Naive B cell (primary cell): ENCODE measurements at regions not wholly inside any gene's neighbourhood (a gene's known extent, or its start where the extent isn't known, plus 50 kb on each side); places are given as distances from the start of the nearest gene placed in this dataset.

Source experiments
- ATAC-seq, 2 donors: fragments of 150-1000 bp; cut with Tn5 transposase; 2 replicates each; pipeline ENCODE4 v1.10.0; 2021; ENCODE audit warnings: low read depth in 2 of 2, mild to moderate bottlenecking in 2 of 2, moderate library complexity in 2 of 2
- DNase-seq: peaks from one replicate; pipeline ENCODE4 v3.0.0; 2022
- H3K27ac Mint-ChIP-seq, 6 donors: one replicate each; pipeline ENCODE4 v1.8.0; 2020 to 2022; ENCODE audit warnings: mild to moderate bottlenecking in 6 of 6, mixed read lengths in 6 of 6, moderate library complexity in 5 of 6, inconsistent platforms in 2 of 6
- H3K27me3 Mint-ChIP-seq, 3 donors: one replicate each; pipeline ENCODE4 v1.8.0; 2021 to 2022; ENCODE audit warnings: mixed read lengths in 3 of 3, mild to moderate bottlenecking in 1 of 3
- H3K36me3 Mint-ChIP-seq, 2 donors: one replicate each; pipeline ENCODE4 v1.8.0; 2020 to 2022; ENCODE audit warnings: mixed read lengths in 2 of 2, inconsistent platforms in 1 of 2, mild to moderate bottlenecking in 1 of 2
- H3K4me1 Mint-ChIP-seq, 3 donors: one replicate each; pipeline ENCODE4 v1.8.0; 2020 to 2022; ENCODE audit warnings: mixed read lengths in 3 of 3, inconsistent platforms in 1 of 3, mild to moderate bottlenecking in 1 of 3, moderate library complexity in 1 of 3
- H3K4me3 Mint-ChIP-seq, 8 donors: one replicate each; pipeline ENCODE4 v1.8.0; 2020 to 2022; ENCODE audit warnings: mild to moderate bottlenecking in 8 of 8, mixed read lengths in 8 of 8, moderate library complexity in 8 of 8, inconsistent platforms in 2 of 8
- H3K9me3 Mint-ChIP-seq, 7 donors: one replicate each; pipeline ENCODE4 v1.8.0; 2020 to 2022; ENCODE audit warnings: mixed read lengths in 7 of 7, mild to moderate bottlenecking in 5 of 7, inconsistent platforms in 2 of 7, moderate library complexity in 1 of 7

GRCh38 chr7:130897515-130898419 is 163.8 kb upstream of the KLF14 start:
- H3K9me3 Mint-ChIP-seq: peaks cover 0 to 1% (median 0%) of the 10 kb centered on the region in 7 donors
- DNase-seq: no peak
- peak overlapping the region in 1 of 8 donors; percentile 25 for H3K4me3 Mint-ChIP-seq

GRCh38 chr7:130899071-130899560 is 165.1 kb upstream of the KLF14 start:
- DNase-seq (no peak), ATAC-seq (no peak)
- Mint-ChIP-seq H3K27me3 (no peaks in the 10 kb centered on the region), H3K4me3 (peak overlapping the region in 2 of 8 donors; percentile 6 to 33), H3K36me3 (peaks cover 16 to 23% of the 10 kb centered on the region in 2 donors), H3K4me1 (peaks cover 60 to 77% (median 69%) of the 10 kb centered on the region in 3 donors), H3K9me3 (peaks cover 0 to 1% (median 0%) of the 10 kb centered on the region in 7 donors), H3K27ac (peak overlapping the region; percentile 18 to 87 (median 76))

More at GRCh38 chr7:130897515-130898419, 163.8 kb upstream of the KLF14 start:
- peaks cover 16 to 23% of the 10 kb centered on the region in 2 donors for H3K36me3 Mint-ChIP-seq
- H3K4me1 Mint-ChIP-seq: peaks cover 64 to 81% (median 76%) of the 10 kb centered on the region in 3 donors
- no peaks in the 10 kb centered on the region for H3K27me3 Mint-ChIP-seq
- ATAC-seq: peak in 1 of 2 donors; percentile 5
- peak overlapping the region; percentile 34 to 97 (median 82) for H3K27ac Mint-ChIP-seq

GRCh38 chr7:130899638-130900401 is 165.8 kb upstream of the KLF14 start:
- ATAC-seq (peak in 1 of 2 donors; percentile 24), DNase-seq (no peak)
- Mint-ChIP-seq H3K4me3 (peak overlapping the region in 2 of 8 donors; percentile 18 to 47), H3K9me3 (peaks cover 0 to 1% (median 0%) of the 10 kb centered on the region in 7 donors), H3K36me3 (peaks cover 16 to 20% of the 10 kb centered on the region in 2 donors), H3K27me3 (no peaks in the 10 kb centered on the region), H3K27ac (peak overlapping the region; percentile 66 to 92 (median 83)), H3K4me1 (peaks cover 57 to 70% (median 64%) of the 10 kb centered on the region in 3 donors)

- ATAC-seq (peak in 1 of 2 donors; percentile 27), DNase-seq (no peak)
- peak overlapping the region in 2 of 8 donors; percentile 53 to 62 for H3K4me3 Mint-ChIP-seq
- no peaks in the 10 kb centered on the region for H3K27me3 Mint-ChIP-seq
- H3K9me3 Mint-ChIP-seq: peaks cover 0 to 1% (median 0%) of the 10 kb centered on the region in 7 donors
- peaks cover 53 to 63% (median 57%) of the 10 kb centered on the region in 3 donors for H3K4me1 Mint-ChIP-seq
- peak overlapping the region; percentile 62 to 89 (median 80) for H3K27ac Mint-ChIP-seq
- H3K36me3 Mint-ChIP-seq: peaks cover 9 to 14% of the 10 kb centered on the region in 2 donors
These were observed 166.6 kb upstream of the KLF14 start for GRCh38 chr7:130900471-130901076.

GRCh38 chr7:130901209-130901783 is 167.3 kb upstream of the KLF14 start:
- Mint-ChIP-seq H3K4me1 (peaks cover 47 to 59% (median 51%) of the 10 kb centered on the region in 3 donors), H3K27me3 (no peaks in the 10 kb centered on the region), H3K4me3 (peak overlapping the region in 1 of 8 donors; percentile 43), H3K36me3 (peaks cover 9 to 10% of the 10 kb centered on the region in 2 donors), H3K27ac (peak overlapping the region; percentile 56 to 88 (median 80)), H3K9me3 (peaks cover 0 to 1% (median 0%) of the 10 kb centered on the region in 7 donors)
- no peak for DNase-seq
- no peak for ATAC-seq

- Mint-ChIP-seq H3K4me3 (no peak overlapping the region), H3K27me3 (no peaks in the 10 kb centered on the region), H3K27ac (peak overlapping the region in 4 of 6 donors; percentile 8 to 82 (median 48)), H3K9me3 (peaks cover 0 to 1% (median 0%) of the 10 kb centered on the region in 7 donors), H3K4me1 (peaks cover 36 to 48% (median 38%) of the 10 kb centered on the region in 3 donors), H3K36me3 (peaks cover 0 to 5% of the 10 kb centered on the region in 2 donors)
- DNase-seq: no peak
- ATAC-seq: no peak
These were observed 168.8 kb upstream of the KLF14 start for GRCh38 chr7:130902755-130903357.

GRCh38 chr7:130903358-130903974 is 169.5 kb upstream of the KLF14 start:
- peaks cover 0 to 5% of the 10 kb centered on the region in 2 donors for H3K36me3 Mint-ChIP-seq
- ATAC-seq: no peak
- H3K4me1 Mint-ChIP-seq: peaks cover 30 to 48% (median 32%) of the 10 kb centered on the region in 3 donors
- no peak overlapping the region for H3K4me3 Mint-ChIP-seq
- peak overlapping the region in 3 of 6 donors; percentile 44 to 82 (median 64) for H3K27ac Mint-ChIP-seq
- DNase-seq: no peak
- peaks cover 0 to 1% (median 0%) of the 10 kb centered on the region in 7 donors for H3K9me3 Mint-ChIP-seq
- H3K27me3 Mint-ChIP-seq: no peaks in the 10 kb centered on the region

- Mint-ChIP-seq H3K9me3 (peaks cover 0 to 1% (median 0%) of the 10 kb centered on the region in 7 donors), H3K36me3 (peaks cover 0 to 5% of the 10 kb centered on the region in 2 donors), H3K4me3 (no peak overlapping the region), H3K4me1 (peaks cover 26 to 48% (median 34%) of the 10 kb centered on the region in 3 donors), H3K27ac (peak overlapping the region in 4 of 6 donors; percentile 44 to 82 (median 48)), H3K27me3 (no peaks in the 10 kb centered on the region)
- ATAC-seq (no peak), DNase-seq (no peak)
These were observed 170.2 kb upstream of the KLF14 start for GRCh38 chr7:130904031-130904757.

GRCh38 chr7:130904792-130905191 is 170.8 kb upstream of the KLF14 start:
- H3K27me3 Mint-ChIP-seq: no peaks in the 10 kb centered on the region
- ATAC-seq: no peak
- DNase-seq: no peak
- H3K4me3 Mint-ChIP-seq: no peak overlapping the region
- peaks cover 26 to 48% (median 35%) of the 10 kb centered on the region in 3 donors for H3K4me1 Mint-ChIP-seq
- peaks cover 0 to 2% of the 10 kb centered on the region in 2 donors for H3K36me3 Mint-ChIP-seq
- peak overlapping the region in 2 of 6 donors; percentile 53 to 82 for H3K27ac Mint-ChIP-seq
- peaks cover 0 to 1% (median 0%) of the 10 kb centered on the region in 7 donors for H3K9me3 Mint-ChIP-seq

- H3K27ac Mint-ChIP-seq: peak overlapping the region in 1 of 6 donors; percentile 15
- H3K27me3 Mint-ChIP-seq: no peaks in the 10 kb centered on the region
- H3K4me1 Mint-ChIP-seq: peaks cover 29 to 46% (median 31%) of the 10 kb centered on the region in 3 donors
These were observed 172.6 kb upstream of the KLF14 start for GRCh38 chr7:130906575-130906974.

GRCh38 chr7:130907439-130907838 is 173.4 kb upstream of the KLF14 start:
- H3K36me3 Mint-ChIP-seq: no peaks in the 10 kb centered on the region
- no peak overlapping the region for H3K4me3 Mint-ChIP-seq
- H3K27me3 Mint-ChIP-seq: no peaks in the 10 kb centered on the region
- H3K9me3 Mint-ChIP-seq: no peaks in the 10 kb centered on the region
- peak overlapping the region in 1 of 6 donors; percentile 91 for H3K27ac Mint-ChIP-seq
- no peak for ATAC-seq
- no peak for DNase-seq
- H3K4me1 Mint-ChIP-seq: peaks cover 33 to 47% (median 36%) of the 10 kb centered on the region in 3 donors

More at GRCh38 chr7:130906575-130906974, 172.6 kb upstream of the KLF14 start:
- no peak for ATAC-seq
- H3K4me3 Mint-ChIP-seq: no peak overlapping the region
- no peak for DNase-seq
- no peaks in the 10 kb centered on the region for H3K36me3 Mint-ChIP-seq
- no peaks in the 10 kb centered on the region for H3K9me3 Mint-ChIP-seq
